Esophagus squamous epithelium (tissue), 4 donors: ENCODE measurements at regions not wholly inside any gene's neighbourhood (a gene's known extent, or its start where the extent isn't known, plus 50 kb on each side); places are given as distances from the start of the nearest gene placed in this dataset.

Source experiments
- CTCF ChIP-seq, 6 experiments: fragments of 450-650 bp in 4 of 6; fragments of 200-600 bp in 2 of 6; sonication (generic) in 2 of 6; IDR thresholded peaks; one replicate each; pipeline ENCODE4 v1.5.1; 2016 to 2019; ENCODE audit warnings: antibody characterized with exemption in 6 of 6, mild to moderate bottlenecking in 4 of 6, moderate library complexity in 4 of 6
- POLR2A ChIP-seq, 4 donors: fragments of 450-650 bp; IDR thresholded peaks; one replicate each; pipeline ENCODE4 v1.6.1; 2017; ENCODE audit warnings: antibody characterized with exemption in 4 of 4, mild to moderate bottlenecking in 4 of 4, moderate library complexity in 3 of 4

- TF ChIP-seq POLR2A (IDR thresholded peaks at IDR 0.05) (no peak), CTCF (IDR thresholded peaks at IDR 0.05) (no peak)
These were observed 69.7 kb downstream of the CARTPT start for GRCh38 chr5:71788794-71789193.
